ENCODE measurements at regions not wholly inside any gene's neighbourhood (a gene's known extent, or its start where the extent isn't known, plus 50 kb on each side); places are given as distances from the start of the nearest gene placed in this dataset.

DNA sequence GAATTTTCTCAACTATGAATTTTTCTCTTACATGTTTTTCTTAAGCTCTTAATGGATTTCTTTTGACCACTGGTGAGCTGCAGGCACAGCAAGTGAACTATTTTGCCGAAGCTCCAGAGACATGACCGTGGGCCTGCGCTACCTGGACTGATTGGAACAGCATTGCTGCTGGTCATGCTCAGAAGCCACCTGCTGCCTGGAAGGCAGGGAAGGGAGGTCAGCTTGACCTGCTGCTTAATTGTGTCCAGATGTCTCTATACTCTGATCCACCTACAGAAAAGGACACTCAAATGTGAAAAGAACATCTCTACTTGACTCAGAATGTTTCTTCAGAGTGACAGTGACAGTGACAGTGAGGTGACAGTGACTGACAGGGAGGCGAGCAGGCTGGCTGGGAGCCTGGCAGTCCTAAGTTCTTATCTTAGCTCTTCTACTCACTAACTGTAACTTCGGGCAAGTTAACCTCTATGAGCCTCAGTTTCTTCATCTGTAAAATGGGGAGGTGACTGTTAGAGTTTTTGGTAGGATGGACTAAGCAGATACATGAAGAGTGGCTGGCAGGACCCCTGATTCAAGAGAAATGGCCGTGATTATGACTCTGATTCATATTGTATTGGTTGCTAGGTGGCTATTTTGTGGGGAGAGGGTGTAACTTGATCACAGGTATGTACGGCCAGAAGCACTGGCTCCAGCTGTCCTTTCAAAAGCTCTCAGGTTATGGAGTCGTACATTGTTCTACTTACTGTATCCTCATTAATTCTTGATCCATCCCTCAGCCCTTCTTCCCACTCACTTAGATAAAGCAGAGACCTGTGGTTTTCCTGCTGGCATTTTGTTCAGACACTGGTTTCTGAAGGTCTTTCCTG lies 54.8 kb upstream of the DLG1 start:
- no peak overlapping the region for H3K4me3 ChIP-seq (ENCODE audit: low read depth, low read length)
- TF ChIP-seq, protein P1, sequence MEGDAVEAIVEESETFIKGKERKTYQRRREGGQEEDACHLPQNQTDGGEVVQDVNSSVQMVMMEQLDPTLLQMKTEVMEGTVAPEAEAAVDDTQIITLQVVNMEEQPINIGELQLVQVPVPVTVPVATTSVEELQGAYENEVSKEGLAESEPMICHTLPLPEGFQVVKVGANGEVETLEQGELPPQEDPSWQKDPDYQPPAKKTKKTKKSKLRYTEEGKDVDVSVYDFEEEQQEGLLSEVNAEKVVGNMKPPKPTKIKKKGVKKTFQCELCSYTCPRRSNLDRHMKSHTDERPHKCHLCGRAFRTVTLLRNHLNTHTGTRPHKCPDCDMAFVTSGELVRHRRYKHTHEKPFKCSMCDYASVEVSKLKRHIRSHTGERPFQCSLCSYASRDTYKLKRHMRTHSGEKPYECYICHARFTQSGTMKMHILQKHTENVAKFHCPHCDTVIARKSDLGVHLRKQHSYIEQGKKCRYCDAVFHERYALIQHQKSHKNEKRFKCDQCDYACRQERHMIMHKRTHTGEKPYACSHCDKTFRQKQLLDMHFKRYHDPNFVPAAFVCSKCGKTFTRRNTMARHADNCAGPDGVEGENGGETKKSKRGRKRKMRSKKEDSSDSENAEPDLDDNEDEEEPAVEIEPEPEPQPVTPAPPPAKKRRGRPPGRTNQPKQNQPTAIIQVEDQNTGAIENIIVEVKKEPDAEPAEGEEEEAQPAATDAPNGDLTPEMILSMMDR (IDR thresholded peaks at IDR 0.05; ENCODE audit: control insufficient read depth, extremely low read depth, insufficient read depth) = no peak
- DNase-seq (ENCODE audit: low read depth) = no peak

DNA sequence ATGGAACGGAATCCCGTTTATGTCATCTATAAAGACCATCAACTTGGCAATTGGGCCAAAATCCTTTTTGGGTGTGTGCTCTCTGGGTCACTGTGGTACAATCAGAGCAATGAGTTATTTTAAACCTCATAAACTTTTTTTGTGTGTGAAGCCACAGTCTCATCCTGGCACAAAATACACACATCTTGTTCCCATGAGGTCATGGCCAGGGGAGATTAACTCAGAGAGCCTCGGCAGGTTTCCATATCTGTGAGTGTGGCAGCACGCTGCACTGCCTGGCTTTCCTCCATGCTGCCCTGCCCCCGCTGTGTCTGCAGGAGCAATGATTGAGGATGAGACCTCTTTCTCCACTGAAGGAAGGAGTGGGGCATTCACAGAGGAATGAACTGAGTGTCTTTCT lies 54.0 kb upstream of the DLG1 start:
- H3K4me3 ChIP-seq (ENCODE audit: low read depth, low read length) = no peak overlapping the region
- TF ChIP-seq, protein P1 (IDR thresholded peaks at IDR 0.05; ENCODE audit: control insufficient read depth, extremely low read depth, insufficient read depth) = no peak
- DNase-seq (ENCODE audit: low read depth) = peak; percentile 86

DNA sequence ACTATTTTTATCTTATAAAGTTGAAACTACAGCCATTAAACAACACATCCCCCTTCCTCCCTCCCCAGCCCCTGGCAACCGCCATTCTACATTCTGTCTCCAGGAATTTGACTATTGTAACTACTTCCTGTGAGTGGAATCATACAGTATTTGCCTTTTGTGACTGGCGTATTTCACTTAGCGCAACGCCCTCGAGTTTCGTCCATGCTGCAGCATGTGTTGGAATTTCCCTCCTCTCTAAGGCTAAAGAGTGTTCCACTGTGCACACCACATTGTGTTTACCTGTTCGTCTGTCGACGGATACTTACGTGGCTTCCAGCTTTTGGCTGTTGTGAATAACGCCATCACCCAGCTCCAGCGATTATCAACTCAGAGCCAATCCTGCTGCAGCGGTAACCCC lies 52.0 kb upstream of the DLG1 start:
- TF ChIP-seq, protein P1 (IDR thresholded peaks at IDR 0.05; ENCODE audit: control insufficient read depth, extremely low read depth, insufficient read depth) = no peak
- no peak overlapping the region for H3K4me3 ChIP-seq (ENCODE audit: low read depth, low read length)
- no peak for DNase-seq (ENCODE audit: low read depth)

DNA sequence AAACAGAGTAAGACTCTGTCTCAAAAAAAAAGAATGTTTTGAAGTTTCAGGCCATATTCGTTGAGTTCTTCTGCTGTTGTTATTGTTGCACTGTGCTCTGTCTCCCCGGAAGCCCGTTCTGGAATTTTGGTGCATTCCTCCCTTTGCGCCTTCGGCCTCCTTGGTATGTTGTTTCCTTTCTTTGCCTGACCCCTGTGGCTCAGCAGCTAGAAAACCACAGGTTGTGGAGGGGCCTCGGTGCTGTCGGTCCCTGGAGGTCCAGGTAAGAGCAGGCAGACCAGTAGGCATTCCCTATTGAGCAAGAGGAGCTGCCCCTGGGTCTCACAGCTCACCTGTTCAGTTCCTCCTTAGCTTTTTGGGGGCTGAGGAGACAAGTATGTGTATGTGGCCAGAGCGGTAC lies 51.0 kb upstream of the DLG1 start:
- no peak for DNase-seq (ENCODE audit: low read depth)
- TF ChIP-seq, protein P1 (IDR thresholded peaks at IDR 0.05; ENCODE audit: control insufficient read depth, extremely low read depth, insufficient read depth) = no peak
- no peak overlapping the region for H3K4me3 ChIP-seq (ENCODE audit: low read depth, low read length)
